HG03066 (cell line): ENCODE measurements at regions not wholly inside any gene's neighbourhood (a gene's known extent, or its start where the extent isn't known, plus 50 kb on each side); places are given as distances from the start of the nearest gene placed in this dataset.

Experiments used
- ATAC-seq: cut with Tn5 transposase; IDR thresholded peaks from one replicate; pipeline ENCODE4 v1.9.1; 2021; ENCODE audit warnings: low read depth; ENCODE audit not compliant: unreplicated experiment

DNA sequence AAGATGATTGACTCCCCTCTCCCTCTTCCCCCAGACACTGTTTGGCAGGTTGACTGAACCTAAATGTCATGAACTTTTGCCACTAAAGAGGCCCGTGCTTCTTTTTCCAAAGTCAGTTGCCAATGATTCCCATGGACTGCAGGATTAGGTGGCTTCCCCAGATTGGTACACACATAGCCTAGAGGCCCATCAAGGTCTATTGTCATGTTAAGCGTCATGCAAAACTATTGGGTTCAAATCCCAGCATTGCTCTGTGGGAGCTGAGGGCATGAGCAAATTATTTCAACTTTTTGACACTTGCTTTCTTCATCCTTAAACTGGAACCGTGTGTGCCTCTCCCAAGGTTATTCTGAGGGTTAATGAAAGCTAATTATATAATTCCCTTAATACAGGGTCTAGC is 430.2 kb upstream of the TBX3 start:
- ATAC-seq, result no peak

DNA sequence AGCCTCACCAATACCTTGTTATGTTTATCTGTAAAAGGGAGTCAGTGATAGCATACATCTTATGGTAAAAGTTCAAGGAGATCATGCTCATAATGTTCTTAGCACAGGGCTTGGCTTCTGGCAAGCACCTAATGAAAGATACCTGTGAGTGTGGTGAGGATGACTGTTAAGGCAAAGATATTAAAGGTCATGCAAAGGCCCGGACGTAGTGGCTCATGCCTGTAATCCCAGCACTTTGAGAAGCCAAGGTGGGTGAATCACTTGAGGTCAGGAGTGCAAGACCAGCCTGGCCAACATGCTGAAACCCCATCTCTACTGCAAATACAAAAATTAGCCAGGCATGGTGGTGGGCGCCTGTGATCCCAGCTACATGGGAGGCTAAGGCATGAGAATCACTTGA is 425.9 kb upstream of the TBX3 start:
- no peak for ATAC-seq

DNA sequence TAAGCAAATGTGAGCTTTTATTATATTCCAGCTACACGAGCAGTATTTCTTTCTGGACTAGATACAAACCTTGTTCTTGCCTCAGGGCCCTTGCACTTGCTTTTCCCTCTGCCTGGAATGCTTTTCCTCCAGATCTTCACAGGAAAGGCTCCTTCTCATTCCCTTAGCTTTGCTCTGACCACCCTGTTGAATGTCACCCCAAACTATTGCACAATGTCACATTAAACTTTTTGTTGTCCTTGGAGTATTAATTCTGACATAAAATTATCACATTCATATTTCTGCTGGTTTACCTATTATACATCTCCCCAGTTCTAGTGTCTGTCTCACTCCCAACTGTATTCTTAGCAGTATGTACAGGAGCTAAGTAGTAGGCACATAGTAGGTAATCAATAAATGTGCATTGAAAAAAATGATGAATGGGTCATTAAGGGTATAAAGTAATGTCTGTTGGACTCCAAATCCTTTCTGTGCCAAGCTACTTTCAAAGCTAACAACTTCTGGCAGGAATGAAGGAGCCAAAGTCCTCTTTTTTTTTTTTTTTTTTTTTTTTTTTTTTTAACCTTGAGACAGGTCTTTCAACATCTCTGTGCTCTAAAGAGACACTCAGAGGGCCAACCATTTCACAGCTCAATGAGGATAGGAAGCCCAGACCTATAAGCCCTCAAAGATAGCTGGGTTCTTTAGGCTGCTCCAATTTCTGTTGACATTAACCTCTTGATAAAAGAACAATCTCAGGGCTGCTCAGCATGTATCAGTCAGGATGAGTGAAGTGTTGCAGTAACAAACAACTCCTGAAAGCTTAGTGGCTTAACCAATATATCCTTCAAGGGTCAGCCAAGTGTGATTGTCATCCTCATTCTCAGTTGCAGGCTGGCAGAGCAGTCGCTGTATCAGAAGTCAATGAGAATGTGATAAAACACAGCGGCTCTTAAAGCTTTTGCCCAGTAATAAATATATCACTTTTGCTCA is 424.4 kb upstream of the TBX3 start:
- no peak for ATAC-seq

DNA sequence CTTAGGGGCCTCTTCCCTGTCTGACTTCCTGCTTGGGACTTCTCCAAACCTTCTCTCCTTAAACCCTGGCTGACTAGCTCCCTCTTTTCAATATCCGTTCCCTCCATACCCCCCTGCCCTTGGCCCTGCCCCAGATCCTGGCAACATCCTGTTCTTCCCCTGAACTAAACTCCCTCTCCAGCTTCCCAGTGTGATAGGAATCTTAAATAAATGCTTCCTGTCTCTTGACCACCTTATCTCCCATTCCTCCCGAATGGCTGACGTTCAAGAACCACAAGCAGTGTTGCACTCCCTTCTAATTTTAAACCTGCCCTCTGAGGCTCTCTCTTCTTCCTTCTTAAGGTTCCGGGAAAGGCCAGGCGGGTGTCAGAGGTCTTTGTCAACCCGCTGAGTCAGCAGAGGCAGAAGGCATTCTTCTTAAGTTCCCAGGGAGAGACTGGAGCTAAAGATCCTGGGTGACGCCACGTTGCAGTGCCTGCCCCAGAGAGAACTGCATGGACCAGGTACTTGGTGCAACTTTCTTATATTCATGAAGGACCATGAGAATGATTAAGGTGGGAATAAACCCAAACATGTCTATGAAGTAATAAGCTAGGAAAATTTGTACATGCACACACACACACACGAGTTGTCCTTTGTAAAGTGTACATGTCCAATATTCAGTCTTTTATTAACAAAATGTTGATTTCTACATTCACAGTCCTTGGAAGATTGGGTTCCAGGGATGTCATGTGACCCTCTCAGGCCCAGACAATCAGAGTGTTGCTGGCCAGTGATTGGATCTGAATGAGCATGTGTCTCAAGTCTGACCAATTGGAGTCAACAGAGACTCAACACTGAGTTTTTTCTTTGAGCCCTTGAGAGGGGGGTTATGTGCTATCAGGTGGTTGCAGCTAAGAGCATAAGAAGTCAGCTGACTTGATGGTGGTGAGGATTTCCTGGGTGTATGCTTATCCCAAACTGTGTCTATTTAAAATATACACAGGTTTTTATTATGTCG is 420.2 kb upstream of the TBX3 start:
- no peak for ATAC-seq

DNA sequence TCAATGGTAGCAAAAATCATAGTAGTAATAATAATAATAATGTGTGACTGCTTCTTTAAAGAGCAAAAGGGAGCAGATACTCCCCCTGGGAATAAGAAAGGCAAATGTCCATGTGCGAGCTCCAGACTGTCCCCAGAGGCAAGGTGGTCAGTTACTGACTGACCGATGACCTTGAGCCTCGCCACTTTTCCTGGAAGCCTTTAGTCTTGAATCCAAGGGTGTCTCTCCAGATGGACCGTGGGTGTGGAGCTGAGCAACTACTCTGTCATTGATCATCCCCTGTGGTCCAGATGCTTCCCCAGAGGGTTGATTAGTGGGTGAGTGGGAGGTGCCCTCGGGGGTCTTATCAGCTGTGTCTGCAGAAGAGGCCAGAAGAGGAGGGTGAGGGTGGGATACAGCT is 418.5 kb upstream of the TBX3 start:
- ATAC-seq, result no peak

DNA sequence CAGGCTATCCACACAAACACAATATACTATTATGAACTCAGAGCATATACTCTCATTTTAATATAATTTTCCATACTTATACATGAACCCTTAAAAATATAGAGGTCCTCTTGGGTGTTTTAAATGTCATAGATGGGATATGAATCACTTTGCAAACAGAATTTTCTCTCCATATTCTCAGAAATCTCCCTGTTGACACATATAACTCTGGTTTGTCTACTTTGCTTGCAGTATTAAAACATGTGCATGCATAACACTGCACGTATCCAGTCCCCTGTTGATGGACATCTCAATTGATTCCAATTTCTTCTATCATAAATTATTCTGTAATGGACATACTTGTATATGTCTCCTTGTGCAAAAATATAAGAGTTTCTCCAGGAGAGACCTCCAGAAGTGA is 417.5 kb upstream of the TBX3 start:
- ATAC-seq, result no peak

DNA sequence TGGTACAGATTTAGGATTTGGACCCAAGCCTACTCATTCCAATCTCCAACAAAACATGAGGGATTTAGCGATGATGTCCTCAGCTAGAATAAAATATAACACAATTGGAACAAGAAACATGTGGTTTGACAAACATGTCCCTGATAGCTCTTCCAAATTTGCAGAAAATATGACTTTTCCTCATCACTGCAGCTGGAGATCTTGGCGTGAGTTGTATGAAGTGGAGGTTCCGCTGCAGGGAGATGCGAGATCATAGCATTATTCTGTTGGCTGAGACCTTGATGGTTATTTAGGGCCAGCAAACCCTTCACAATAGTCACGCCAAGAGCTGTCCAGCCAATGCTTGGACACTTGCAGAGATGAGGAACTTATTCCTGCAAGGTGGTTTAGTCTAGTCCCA is 413.4 kb upstream of the TBX3 start:
- ATAC-seq, result no peak

DNA sequence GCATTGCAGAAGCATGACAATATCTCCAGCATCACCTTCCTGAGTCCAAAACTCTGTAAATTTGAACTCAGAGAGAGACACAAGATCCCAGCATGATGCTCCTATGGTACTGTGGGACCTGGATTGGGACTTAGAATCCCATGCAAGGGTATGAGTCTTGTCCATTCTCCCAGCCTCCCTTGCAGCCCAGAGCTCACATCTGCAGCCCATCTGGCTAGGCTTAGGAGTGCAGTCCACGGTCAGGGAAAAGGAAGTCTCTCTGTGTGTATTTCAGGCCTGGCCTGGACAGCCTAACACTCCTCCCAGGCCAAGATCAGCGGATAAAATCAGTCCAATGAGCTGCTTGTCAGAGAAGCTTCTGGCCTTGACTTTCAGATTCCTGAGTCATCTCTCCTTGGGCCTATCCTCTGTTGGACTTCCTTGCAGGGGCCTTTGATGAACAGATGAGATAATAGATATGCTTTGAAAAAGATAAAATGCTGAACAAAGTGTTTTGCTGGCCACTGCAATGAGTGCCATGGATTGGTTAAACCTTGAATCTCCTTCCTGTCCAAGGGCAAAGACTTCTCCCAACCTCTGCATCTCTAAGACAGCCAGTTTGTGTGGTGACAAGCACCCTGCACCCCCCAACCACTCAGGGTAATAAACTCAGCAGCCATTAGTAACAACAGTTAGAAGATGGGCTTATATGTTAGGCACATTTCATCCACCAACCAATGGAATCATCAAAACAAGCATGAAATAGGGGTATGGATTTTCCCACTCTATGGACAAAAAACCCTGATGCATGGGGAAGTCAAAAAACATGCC is 412.8 kb upstream of the TBX3 start:
- ATAC-seq, result no peak

DNA sequence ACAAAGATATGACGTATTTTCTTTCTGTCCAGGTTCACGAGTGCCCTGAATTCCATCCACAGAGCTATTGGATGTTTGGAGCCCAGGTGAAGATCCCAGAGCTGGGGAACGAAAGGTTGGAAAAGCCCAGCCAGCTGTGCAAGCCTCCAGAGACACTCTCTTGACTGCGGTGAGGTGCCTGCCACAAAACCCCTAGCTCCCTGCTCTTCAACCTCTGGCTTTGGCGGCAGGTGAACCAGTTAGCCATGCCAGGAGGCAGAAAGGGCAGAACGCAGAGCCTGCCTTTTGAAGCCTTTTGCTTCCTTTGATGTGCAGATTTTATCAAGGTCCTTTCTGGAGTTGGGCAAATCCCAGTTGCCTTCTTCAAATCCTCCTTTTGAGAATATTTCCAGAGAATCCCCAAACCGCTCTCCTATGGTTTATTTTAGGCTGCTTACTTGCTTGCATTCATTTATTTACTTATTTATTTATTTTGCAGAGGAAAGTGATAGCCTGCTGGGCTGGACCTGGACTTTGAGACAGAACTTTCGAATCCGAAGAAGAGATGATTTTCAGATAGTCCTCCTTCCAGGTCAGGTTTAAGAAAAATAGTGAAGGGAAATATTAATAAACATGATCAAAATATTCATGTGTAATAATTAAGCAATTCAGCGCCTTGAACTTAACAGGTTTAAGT is 411.2 kb upstream of the TBX3 start:
- no peak for ATAC-seq

DNA sequence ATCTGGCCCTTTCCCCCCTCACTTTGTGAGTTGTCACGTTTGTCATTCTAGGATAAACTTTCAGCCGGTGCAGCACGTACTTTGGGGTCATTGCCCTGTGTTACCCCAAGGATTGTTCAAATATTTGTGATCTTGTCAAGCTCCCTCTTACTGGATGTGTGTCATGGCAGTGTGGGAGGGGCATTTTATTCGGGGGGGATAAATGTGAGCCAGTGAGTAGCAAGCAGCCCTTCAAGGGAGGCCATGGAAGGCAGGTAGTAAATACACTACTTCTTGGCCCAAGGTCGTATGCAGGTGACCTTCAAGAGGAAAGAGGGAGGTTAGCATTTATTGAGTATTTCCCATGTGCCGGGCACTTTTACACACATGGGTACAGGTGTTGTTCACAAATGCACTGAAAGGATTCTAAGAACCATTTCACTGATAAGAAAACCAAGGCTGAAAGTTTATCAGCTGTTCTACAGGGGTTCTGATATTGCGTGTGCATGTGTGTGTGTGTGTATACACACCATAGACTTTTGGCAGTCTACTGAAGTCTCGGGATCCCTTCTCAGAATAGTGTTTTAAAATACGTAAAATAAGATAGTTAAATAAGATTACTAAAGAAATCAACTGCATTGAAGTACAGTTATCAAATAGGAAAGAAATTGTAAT is 410.3 kb upstream of the TBX3 start:
- no peak for ATAC-seq

DNA sequence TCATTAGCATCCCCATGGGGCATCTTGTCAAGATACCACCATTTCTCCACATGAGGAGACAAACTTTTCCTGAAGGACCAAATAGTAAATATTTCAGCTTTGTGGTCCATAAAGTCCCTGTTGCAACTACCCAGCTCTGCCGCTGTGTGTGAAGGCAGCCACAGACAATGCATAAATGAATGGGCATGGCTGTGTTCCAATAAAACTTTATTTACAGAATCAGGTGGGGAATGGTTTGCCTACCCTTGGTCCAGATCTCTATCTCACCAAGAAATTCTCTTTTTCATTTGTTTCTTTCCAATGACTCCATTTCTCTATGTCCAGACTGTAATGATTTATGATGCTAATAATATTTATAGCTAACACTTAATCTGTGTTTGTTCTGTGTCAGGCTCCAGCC is 409.3 kb upstream of the TBX3 start:
- no peak for ATAC-seq

DNA sequence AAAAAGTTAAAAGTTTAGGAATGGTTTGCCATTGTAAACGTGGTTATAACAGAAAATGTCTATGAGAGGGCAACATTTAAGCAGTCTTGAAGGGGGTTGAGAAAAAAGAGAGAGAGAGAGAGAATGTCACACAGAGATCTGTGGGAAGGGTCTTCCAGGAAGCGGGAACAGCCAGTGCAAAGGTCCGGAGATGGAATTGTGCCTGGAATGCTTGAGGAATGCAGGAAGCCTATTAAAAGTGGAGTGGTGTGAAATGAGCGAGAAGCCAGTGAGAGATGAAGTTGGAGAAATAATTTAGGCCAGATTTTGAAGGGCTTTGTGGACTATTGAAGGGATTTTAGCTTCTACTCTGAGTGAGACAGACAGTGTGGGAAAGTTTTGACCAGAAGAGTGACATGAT is 406.8 kb upstream of the TBX3 start:
- no peak for ATAC-seq

DNA sequence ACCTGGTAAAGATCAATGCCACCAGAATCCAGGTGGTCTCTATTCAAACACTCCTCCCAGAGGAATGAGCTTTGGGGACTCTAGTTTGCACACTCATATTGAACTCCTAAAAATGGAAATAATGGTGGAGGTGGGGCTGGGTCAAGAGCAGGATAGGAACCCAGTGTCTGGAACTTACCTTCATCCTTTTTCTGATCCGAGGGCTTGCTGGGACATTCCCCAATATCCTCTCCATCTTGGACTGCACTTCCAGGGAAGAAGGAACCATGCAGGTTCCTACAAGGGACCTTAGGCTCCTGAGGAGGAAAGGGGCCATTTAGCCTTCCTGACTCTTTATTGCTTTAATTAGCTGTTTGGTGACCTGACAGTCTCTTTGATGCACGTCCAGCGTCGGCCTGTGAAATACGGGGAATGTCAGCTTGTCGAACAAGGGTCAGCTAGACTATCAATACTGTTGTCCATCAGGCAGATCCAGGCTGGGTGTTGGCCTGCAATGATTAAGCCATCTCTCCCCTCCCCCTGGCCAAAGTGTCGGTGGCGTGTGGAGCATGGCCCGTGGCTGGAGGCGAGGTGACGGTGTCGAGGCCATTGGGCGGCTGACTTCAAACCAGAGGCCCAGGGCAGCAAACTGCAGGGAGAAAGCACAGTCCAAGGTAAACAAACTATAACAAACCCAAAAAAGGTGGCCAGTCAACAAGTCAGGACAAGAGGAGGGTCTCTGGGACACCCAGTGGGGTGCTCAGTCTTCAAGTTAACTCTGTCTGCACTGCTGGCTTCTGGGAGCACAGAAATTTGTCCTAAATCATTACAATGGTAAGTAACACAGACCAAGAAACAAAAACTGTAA is 405.2 kb upstream of the TBX3 start:
- ATAC-seq, result no peak

DNA sequence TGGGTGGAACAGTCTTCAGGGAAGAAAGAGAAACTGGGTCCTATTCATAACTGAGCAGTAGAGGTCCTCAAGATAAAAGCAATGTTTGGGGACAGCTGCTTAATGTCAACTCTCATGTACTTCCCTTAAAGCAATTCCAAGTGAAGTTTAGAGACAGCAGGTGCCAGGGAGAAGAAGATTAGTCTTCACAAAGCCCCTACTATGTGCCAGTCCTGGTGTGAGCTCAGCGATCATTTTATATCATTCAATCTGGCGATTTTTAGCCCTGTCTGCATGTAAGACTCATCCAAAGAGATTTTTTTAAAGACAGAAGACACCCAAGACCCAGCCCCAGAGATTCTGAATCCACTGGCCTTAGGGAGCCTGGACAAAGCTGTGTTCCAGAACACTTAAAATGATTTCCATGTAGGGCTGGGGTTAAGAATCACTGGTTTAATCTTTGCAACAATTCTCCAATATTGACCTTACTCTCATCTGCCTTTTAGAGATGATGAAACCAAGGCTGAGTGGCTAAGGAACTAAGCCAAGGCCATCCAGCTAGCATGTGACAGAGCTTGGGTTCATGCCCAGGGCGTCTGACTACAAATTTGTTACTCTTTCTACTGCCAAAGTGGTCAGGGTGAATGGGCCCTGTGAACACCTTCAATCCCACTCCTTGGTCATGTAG is 404.5 kb upstream of the TBX3 start:
- no peak for ATAC-seq

DNA sequence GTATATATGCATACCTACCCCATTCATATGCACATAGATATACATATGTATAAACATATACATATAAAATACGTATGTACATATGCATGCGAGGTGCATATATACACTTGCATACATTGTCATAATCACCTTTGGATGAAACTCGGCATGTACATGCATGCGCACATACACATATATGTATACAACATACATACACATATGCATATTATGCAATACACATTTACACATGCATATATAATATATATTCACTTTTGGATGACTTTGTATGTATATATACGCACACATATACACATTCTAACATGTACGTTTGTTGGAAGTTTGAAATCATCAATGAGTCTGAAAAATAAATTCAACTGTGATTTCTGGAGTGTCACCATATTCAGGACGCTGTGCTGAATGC is 401.6 kb upstream of the TBX3 start:
- ATAC-seq, result no peak

DNA sequence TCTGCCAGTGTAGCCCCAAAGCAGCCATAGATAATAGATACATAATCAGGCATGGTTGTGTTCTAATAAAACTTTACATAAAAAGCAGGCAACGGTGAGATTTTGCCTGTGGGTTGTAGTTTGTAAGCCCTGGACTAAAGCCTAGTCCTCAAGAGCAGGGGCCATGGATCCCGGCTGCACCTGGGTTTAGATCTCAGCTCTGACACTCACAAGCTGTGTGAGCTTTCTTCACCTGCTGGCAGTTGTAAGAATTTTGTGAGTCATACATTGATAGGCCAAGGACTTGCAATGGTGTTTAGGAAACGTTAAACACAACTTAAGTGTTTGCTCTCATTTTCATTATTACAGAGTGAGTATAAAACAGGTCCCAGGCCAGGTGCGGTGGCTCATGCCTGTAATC is 395.8 kb upstream of the TBX3 start:
- no peak for ATAC-seq

DNA sequence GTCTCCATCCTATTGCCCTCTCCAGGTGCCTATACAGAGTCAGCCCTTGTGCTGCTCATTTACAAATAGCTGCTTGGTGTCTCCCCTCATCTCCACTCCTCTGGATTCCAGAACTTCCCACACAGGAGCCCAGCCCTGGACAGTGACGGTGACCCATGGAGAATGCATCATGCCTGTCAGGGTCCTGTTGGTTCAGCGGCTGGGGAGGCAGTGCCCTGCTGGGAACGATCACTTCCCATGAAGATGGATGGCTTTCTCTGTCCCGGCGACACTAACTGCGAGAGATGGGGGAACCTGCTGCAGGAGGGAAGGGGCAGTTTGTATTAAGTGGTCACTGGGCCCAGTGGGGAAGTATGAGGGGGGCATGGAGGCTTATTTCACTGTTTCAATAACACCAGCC is 395.0 kb upstream of the TBX3 start:
- ATAC-seq, result no peak

DNA sequence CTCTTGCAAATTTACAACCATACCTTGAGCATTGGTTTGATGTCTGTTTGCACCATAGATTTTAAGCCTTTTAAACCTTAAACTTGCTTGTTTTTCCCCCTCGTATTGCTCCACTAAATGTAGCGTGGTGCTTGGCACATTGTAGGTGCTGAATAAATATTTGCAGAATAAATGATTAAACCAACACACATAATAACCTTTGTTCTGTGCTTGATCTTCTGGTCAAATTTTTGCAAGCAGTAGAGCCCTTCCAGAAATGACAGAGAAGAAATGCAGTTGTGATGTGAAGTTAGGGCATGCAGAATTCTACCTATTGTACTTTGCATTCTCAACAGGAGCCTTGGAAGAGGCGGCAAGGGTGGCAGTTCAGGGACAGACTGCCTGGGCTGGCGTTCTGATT is 394.4 kb upstream of the TBX3 start:
- no peak for ATAC-seq
